NCI-H82 treated with DMSO at 0.1 percent for 48 hours (cell line): ENCODE measurements at regions not wholly inside any gene's neighbourhood (a gene's known extent, or its start where the extent isn't known, plus 50 kb on each side); places are given as distances from the start of the nearest gene placed in this dataset.
"Not testable (repeated sequence)": the region's sequence is repeated elsewhere in the genome, so short reads cannot be mapped to it uniquely, and the experiment has no call there.

Experiments
- DNase-seq: peaks from one replicate; lab custom pipeline; 2025; ENCODE audit not compliant: unreplicated experiment; lab: John Stamatoyannopoulos, UW

DNA sequence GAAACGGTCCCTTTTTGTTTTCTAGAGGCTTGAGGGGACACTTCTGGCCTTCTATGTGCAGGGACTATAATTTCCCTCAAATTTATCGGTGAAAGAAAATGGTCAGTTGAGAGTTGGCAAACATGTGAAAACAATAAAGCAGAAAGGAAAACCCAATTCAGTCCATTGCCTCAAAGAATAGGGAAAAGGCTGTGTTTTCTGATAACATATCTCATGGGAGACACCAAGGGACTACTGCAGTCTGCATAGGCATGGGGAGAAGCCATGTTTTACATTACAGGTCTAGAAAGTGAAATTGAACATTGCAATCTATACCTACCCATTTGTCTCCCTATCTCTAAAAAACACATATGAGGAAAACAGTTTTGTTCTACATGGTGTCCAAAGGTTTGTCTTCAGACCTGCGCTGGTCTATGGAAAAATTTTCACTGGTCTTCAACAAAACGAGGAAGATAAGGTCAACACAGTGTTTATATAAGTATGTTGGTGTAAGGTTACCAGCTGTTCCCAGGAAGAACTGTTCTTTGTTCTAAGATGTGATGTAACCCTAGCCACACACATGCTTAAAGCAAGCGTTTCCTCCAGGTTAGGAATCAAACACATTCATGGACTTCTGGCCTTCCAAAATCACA is 179.7 kb downstream of the MREG start:
- DNase-seq = no peak

DNA sequence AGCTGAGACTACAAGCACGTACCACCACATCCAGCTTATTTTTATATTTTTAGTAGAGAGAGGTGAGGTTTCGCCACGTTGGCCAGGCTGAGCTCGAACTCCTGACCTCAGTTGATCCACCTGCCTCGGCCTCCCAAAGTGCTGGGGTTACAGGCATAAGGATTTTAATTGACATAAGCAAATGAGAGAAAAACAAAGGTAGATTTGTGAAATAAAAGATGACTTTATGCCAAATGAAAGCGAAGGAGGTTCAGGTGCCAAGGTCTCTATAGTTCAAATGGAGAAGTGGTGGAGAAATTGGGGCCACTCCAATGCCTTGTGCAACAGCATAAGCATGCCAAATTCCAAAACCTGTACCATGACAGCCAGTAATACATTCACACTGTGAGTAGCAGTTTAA is 180.6 kb downstream of the MREG start:
- DNase-seq = no peak

DNA sequence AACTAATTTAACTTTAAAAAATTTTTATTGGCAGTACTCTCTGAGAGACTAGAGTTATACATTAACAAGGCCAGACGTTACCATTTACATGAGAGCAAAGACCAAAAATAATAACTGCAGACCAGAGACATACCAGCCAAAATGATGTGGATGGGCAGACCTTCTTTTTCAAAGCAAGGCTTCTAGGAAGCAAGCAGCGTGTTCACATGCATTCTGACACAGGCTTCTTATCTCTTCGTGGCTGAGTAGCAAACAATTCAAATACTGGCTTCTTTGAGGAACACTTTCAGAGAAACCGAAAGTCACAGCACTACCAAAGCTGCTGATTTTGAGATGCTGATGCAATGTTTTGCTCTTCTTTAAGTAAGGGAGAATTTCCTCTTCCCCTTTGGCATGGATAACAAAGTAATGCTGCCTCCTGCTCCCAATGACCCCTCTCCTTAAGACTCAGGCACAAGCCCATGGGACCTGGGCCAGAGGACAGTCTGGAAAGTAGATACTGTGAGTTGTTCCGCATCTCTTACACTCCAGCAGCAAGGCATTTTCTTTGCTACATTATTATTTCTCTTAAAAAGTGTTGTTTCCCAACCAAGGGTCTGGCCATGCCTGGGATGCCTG is 181.9 kb downstream of the MREG start:
- no peak for DNase-seq

DNA sequence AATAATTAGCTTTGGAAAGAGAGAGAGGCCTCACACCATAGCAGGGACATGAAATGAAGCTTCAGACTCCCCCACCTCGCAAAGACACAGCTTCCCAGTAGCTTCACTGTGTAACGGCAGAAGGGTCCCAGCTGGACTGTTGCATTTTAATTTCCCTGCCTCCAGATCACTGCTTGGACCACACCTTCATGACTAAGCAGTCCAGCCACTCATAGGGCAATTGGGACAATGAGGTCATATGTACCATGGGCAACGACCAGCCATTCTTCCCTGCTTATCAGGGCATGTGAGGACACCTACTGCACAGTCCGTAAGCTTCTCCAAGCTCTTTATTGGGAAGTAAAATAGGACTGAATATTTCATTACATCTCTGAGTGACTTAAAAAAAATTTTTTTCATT is 183.0 kb downstream of the MREG start:
- DNase-seq = no peak

DNA sequence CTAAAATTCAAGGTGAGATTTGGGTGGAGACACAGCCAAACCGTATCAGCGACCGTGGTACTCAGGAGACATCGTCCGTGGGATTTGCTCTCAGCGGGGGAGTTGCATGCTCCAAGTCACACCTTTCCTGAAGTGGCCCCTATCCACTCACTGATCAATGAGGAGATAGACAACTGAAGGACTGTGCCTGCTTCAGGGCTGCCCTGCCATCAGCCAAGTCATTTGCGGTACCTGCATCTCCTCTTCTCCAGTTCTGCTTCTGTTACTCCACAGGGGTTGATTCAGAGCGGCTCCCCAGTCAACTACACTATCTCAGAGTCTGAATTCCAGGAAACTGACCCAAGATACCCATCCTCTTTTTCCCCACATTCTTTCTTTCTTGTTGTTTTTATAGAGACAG is 184.1 kb downstream of the MREG start:
- no peak for DNase-seq

DNA sequence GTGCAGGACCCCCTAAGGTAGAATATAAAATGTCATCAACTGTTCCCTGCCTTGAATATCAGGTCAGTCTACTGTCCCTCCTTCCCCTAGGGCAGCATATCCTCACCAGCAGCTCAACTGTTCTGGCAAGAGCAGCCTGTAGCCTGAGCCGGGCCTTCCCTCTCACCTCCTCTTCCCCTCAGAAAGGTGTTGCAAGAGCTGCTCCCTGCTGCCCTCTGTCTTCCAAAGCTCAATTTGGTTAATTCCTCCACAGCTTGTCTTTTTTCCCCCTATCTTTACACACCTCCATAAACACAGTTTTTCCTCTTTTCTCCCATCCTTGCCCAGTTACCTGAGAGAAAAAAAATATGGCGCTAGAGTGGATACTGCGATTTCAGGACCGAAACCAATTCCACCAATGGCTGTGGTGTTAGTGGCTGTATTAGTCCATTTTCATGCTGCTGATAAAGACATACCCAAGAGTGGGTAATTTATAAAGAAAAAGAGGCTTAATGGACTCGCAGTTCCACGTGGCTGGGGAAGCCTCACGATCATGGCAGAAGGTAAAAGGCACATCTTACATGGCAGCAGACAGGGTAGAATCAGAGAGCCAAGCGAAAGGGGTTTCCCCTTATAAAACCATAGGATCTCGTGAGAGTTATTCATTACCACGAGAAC is 184.7 kb downstream of the MREG start:
- peak; percentile 45 for DNase-seq

DNA sequence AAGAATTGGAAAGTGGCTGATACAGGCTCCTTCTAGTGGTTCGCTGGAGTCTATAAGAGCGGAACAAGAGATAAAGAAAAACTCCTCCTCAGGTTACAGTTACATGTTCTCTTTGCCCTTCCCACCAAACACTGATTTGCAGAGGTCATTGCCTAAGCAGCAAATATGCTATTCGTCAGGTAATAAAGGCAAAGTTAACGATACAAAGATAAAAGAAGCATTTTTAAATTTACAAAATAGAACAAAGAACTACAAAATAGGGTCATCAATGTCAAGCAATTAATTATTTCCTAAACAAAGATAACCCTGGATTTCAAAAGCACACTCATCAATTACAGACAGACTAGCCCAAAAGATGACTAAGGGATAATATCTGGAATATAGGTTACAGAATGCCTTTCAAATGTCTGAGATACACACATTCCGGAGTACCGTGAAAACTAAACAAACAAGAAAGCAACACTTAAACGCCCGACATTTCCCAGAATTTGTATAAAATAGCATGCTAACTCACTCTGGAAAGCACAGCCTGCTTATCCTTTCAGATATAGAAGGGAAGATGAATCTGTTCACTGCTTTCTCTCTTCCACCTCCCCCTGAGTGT is 186.4 kb downstream of the MREG start:
- DNase-seq = no peak

DNA sequence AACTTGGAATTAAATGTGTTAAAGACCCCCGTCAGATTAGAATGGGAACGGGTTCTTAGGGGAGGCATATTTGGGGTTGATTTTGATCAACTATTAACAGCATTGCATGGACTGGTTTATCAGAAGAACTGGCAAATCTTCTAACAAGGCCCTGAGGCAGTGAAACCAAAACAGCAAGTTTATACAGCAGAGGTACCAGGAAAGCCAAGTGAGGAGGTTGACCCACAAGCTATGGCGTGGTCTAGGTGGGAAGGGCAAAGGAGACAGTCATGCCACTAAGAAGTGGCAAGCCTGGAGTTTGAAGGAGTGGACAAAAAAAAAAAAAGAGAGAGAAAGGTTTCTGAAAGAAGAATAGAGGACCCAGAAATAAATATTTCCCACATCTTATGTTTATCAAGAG is 187.0 kb downstream of the MREG start:
- DNase-seq = no peak

DNA sequence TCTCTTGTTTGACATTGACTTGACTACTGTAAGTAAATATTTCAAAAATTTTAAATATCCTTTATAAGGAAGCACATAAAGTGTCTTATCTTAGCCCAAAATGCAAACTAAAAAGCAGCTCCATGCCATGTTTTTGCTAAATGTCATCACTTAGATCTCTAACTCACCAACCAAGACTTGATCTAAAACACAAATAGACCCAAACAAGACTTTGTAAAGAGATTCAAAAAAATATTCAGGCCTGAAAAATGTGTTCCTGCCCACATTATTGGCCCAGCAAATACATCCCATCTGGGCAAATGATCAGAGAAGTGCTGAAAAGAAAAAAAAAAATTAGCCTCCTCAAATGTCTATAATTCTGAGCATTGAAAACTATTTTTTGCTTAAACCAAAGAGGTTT is 187.6 kb downstream of the MREG start:
- DNase-seq = no peak

DNA sequence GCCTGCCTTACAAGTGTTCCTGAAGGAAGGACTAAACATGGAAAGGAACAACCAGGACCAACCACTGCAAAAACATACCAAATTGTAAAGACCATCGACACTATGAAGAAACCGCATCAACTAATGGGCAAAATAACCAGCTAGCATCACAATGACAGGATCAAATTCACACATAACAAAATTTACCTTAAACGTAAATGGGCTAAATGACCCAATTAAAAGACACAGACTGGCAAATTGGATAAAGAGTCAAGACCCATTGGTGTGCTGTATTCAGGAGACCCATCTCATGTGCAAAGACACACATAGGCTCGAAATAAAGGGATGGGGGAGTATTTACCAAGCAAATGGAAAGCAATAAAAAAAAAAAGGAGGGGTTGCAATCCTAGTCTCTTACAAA is 192.1 kb downstream of the MREG start:
- not testable (repeated sequence) for DNase-seq

DNA sequence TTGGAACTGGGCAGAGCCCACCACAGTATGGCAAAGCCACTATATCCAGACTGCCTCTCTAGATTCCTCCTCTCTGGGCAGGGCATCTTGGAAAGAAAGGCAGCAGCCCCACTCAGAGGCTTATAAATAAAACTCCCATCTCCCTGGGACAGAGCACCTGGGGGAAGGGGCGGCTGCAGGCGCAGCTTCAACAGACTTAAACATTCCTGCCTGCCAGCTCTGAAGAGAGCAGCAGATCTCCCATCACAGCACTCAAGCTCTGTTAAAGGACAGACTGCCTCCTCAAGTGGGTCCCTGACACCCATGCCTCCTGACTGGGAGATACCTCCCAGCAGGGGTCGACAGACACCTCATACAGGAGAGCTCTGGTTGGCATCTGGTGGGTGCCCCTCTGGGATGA is 193.6 kb downstream of the MREG start:
- not testable (repeated sequence) for DNase-seq

DNA sequence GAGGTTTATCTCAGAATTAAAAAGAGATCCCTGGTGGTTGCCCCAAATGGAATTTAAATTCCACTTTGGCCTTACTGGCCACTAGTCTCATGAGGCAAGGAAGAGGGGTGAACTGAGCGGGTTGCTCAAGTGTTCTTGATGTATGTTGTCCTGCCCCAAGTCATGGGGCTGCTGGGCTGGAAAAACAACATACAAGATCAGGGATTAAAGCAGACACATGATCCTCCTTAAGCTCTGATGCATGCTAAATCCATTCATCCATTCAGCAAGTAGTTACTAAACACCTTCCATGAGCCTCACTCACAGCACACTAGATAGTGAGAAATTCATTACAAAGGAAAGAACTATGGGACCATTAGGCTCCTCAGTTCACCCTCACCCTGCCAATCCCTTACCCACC is 196.3 kb downstream of the MREG start:
- DNase-seq = peak; percentile 59

DNA sequence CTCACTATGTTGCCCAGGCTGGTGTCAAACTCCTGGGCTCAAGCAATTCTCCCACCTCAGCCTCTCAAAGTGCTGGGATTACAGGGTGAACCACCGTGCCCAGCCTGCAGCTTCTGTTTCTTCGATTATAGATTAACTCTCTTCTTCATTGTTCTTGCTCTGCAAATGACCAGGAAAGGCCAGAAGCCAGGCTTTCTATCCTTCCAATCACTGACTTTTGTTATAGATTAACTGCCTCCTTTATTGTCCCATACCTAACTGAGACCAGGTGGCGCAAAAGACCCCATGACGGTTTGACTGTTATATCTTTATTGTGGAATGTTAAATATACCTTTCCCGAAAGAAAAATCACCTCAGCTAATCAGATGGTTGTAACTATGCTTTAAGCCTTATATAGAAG is 196.9 kb downstream of the MREG start:
- DNase-seq = no peak

DNA sequence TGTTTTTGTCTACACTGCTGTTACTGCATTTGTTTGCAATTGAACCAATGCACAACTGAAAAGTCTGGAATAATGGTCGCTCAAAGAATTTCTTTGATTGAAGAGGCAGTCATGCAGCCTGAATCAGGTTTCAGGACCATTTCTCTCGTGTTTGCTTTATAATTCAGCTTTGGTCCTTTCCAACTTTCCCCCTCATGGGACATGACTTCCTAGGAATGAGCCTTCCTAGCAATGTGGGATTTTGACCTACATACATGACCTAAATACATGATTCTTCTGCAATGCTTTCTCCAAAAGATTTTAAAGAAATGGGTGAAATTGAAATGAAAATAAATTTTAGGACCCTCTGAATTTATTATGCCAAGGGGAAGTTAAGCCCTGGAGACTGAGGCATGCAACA is 197.4 kb downstream of the MREG start:
- no peak for DNase-seq

DNA sequence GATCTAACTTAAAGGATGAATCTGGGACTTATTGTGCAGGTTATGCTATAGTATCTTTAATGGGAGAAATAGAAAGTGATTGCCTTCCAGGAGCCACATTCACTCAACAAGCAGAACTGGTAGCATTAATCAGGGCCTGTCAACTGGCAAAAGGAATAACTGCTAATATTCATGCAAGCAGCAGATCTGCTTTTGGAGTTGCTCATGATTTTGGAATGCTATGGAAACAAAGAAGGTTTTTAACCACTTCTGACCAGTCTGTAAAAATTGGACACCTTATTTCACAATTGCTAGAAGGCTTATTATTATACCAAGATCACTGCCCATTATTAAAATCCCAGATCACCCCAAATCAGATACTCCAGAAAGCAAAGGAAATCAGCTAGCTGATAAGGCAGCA is 200.4 kb downstream of the MREG start:
- no peak for DNase-seq

DNA sequence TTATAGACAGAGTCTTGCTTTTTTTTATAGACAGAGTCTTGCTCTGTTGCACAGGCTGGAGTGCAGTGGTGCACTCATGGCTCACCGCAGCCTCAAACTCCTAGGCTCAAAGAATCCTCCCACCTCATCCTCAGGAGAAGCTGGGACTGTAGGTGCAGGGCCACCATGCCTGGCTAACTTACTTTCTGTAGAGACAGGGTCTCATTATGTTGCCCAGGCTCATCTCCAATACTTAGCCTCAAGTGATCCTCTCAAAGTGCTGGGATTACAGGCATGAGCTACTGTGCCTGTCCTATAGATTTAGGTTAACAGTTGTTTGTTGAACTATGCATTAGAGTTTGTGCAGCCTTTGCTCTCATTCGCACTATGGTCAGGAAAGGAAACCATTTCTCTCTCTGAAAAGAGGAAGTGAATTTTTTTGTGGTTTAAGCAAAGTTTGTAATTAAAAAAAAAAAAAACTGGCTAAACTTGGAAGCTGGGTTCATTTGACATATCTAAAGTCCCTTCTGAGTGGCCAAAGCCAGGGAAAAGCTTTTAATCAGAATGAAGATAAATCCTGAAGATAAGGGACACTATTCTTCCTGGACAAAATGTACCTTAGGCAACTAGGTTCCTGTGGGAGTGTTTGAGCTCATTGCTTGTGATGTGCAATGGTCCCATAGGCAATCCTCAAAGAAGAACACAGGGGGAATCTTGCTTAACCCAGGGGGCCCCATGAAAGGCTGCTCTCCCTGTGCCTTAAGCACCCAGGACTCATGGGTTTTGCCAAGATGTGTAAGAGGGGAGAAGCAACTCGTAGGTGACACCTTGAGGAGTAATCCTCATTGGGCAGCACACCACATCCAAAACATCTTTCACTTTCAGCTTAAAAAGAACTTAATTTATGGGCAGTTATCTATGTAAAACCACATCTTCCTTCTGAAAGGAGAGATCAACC is 201.7 kb downstream of the MREG start:
- peak; percentile 5 for DNase-seq

DNA sequence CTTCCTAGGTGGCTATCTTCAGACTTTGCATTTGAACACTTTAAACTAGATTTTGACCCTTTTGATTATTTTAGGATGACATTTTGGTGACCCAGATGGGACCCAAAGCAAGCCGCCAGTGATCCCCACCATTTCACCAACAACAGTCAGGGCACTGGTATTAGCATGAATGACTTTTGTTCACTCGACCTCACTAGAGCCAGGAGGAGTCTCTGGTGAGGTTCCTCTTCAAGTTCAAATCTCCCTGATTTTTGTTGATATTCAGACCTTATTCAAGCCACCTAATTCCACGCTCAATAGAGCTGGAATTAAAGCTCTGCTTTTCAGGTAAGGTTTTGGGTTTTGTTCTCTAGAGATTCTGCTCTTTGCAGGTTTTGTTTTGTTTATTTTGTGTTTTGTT is 202.3 kb downstream of the MREG start:
- DNase-seq = no peak

DNA sequence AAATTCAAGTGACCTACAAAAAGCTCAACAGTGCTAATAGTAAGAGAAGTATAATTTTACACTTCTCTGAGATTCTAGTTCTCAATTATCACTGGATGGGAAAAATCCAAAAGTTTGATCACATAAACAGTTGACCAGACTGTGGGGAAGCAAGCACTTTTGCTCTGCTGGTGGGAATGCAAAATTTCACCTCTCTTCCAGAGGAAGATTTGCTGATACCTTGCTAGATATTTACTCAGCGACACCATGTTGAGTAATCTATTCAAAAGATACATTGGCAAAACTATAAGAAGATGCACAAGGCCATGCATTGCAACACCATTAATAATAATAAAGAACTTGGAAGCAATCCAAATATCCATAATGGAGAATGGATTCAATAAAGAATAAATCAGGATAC is 204.4 kb downstream of the MREG start:
- DNase-seq = no peak

DNA sequence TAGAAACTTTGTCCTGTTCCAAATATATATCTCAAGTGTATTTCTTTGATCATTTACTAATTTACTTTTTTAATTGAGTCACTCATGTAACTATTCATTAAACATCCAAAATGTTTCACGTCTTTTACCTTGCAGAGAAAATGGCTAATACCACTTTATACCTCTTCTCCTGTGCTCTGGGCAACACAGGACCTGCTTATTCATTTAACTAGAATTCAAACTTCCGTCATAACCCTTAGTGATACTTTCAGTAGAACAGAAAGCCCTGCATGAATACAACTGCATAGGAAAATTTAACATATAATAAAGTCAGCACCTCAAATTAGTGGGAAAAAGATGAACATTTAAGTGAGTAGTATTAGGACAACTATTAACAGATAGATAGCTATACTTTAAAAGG is 205.2 kb downstream of the MREG start:
- no peak for DNase-seq

DNA sequence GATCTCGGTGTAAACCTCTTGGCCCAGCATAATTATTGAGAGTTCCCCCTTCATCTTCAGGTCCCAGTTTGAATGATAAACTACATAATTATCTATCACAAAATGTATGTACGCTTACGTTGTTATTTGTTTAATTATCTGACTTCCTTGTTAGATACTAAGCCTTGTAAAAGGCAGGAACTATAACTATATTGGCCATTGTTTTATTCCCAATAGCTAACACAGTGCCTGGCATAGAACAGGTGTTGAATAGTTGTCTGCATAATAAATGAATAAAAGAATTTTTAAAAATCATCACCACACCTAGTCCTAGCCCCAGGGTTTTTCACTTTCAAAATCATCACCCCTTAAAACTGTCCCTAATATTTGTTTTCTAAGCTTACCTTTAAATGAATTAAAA is 207.9 kb downstream of the MREG start:
- DNase-seq = no peak

DNA sequence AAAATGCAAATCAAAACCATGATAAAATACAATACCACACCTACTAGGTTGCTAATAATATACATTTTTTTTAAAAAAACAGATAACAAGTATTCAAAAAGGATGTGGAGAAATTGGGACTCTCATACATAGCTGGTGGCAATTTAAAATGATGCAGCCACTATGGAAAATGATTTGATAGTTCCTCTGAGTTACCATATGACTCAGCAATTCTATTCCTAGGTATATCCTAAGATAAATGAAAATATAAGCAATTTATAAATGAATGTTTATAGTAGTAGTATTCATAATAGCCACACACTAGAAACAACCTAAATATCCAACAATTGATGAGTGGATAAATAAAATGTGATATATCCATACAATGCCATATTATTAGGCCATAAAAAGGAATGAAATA is 210.2 kb downstream of the MREG start:
- no peak for DNase-seq
